Liver (tissue), 3 donors: ENCODE measurements at regions not wholly inside any gene's neighbourhood (a gene's known extent, or its start where the extent isn't known, plus 50 kb on each side); places are given as distances from the start of the nearest gene placed in this dataset.

Experiments
- EGR1 ChIP-seq, 2 donors: IDR thresholded peaks; 2 replicates each; pipeline ENCODE4 v1.6.1; 2016 to 2018; ENCODE audit warnings: antibody characterized with exemption in 2 of 2, low read depth in 2 of 2
- RAD21 ChIP-seq, 2 donors: IDR thresholded peaks; 2 replicates each; pipeline ENCODE4 v1.6.1; 2016; ENCODE audit warnings: antibody characterized with exemption in 2 of 2, mild to moderate bottlenecking in 2 of 2
- RXRA ChIP-seq, 2 donors: IDR thresholded peaks; 2 replicates each; pipeline ENCODE4 v1.6.1; 2017 to 2018; ENCODE audit warnings: antibody characterized with exemption in 2 of 2, mild to moderate bottlenecking in 1 of 2
- TAF1 ChIP-seq: conservative IDR thresholded peaks from 2 replicates; pipeline ENCODE4 v1.6.1; 2016; ENCODE audit warnings: antibody characterized with exemption, mild to moderate bottlenecking
- YY1 ChIP-seq: IDR thresholded peaks from 2 replicates; pipeline ENCODE4 v1.6.1; 2016; ENCODE audit warnings: antibody characterized with exemption, mild to moderate bottlenecking
- TF ChIP-seq, protein P1 (sequence below): fragments of 150-350 bp; IDR thresholded peaks from 2 replicates; pipeline ENCODE4 v1.5.1; 2017; ENCODE audit warnings: improper control_type of control experiment, low read depth, low read length; ENCODE audit not compliant: missing input control
- TF ChIP-seq, protein P2 (sequence below): IDR thresholded peaks from 2 replicates; pipeline ENCODE4 v1.6.1; 2016; ENCODE audit warnings: antibody characterized with exemption
- TF ChIP-seq, protein P3 (sequence below): IDR thresholded peaks from 2 replicates; pipeline ENCODE4 v1.6.1; 2016; ENCODE audit warnings: antibody characterized with exemption
- donor health status: healthy.
- donor health status: healthy.

DNA sequence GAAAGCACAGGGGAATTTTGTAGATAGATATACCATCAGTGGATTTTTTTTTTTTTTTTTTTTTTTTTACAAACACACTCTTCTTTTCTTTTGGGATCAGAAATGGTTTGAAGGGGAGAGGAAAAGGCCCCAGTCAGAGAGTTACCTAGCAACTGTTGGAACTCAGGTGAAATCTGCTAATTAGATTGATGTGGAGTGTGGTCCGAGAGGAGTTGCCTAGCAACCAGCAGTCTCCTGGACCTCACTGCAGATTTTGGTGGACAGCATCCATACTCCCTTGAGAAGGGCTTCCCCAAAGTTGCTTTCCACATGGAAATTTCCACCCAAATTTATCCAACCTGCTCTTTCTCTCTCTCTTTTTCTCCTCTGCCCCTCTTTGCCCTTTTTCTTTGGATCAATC is 165.4 kb downstream of the UTP18 start:
- TF ChIP-seq EGR1 (IDR thresholded peaks at IDR 0.05; ENCODE audit: low read depth in 2 of 2) (no peak), RAD21 (IDR thresholded peaks at IDR 0.05) (no peak), YY1 (no peak), TAF1 (no peak), RXRA (IDR thresholded peaks at IDR 0.05) (no peak)
- TF ChIP-seq, protein P1, sequence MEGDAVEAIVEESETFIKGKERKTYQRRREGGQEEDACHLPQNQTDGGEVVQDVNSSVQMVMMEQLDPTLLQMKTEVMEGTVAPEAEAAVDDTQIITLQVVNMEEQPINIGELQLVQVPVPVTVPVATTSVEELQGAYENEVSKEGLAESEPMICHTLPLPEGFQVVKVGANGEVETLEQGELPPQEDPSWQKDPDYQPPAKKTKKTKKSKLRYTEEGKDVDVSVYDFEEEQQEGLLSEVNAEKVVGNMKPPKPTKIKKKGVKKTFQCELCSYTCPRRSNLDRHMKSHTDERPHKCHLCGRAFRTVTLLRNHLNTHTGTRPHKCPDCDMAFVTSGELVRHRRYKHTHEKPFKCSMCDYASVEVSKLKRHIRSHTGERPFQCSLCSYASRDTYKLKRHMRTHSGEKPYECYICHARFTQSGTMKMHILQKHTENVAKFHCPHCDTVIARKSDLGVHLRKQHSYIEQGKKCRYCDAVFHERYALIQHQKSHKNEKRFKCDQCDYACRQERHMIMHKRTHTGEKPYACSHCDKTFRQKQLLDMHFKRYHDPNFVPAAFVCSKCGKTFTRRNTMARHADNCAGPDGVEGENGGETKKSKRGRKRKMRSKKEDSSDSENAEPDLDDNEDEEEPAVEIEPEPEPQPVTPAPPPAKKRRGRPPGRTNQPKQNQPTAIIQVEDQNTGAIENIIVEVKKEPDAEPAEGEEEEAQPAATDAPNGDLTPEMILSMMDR: no peak
- TF ChIP-seq, protein P2, sequence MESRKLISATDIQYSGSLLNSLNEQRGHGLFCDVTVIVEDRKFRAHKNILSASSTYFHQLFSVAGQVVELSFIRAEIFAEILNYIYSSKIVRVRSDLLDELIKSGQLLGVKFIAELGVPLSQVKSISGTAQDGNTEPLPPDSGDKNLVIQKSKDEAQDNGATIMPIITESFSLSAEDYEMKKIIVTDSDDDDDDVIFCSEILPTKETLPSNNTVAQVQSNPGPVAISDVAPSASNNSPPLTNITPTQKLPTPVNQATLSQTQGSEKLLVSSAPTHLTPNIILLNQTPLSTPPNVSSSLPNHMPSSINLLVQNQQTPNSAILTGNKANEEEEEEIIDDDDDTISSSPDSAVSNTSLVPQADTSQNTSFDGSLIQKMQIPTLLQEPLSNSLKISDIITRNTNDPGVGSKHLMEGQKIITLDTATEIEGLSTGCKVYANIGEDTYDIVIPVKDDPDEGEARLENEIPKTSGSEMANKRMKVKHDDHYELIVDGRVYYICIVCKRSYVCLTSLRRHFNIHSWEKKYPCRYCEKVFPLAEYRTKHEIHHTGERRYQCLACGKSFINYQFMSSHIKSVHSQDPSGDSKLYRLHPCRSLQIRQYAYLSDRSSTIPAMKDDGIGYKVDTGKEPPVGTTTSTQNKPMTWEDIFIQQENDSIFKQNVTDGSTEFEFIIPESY: no peak
- TF ChIP-seq, protein P3, sequence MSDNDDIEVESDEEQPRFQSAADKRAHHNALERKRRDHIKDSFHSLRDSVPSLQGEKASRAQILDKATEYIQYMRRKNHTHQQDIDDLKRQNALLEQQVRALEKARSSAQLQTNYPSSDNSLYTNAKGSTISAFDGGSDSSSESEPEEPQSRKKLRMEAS: no peak
